ENCODE measurements at regions not wholly inside any gene's neighbourhood (a gene's known extent, or its start where the extent isn't known, plus 50 kb on each side); places are given as distances from the start of the nearest gene placed in this dataset.
"Not testable (repeated sequence)": the region's sequence is repeated elsewhere in the genome, so short reads cannot be mapped to it uniquely, and the experiment has no call there.

GRCh38 chr21:27320868-27321267 is 354.0 kb upstream of the ADAMTS5 start:
- no peak for TF ChIP-seq CTCF (IDR thresholded peaks at IDR 0.05; ENCODE audit: unreplicated experiment)
- no TSS peak for BruUV-seq (replicated peaks)
- ChIA-PET CTCF (no interaction called here), POLR2A (no interaction called here)
- Mint-ChIP-seq H3K9me3 (ENCODE audit: unreplicated experiment) (no peaks in the 10 kb centered on the region), H3K27ac (ENCODE audit: low read depth, unreplicated experiment) (no peak overlapping the region), H3K36me3 (ENCODE audit: insufficient read depth, unreplicated experiment) (no peaks in the 10 kb centered on the region), H3K27me3 (ENCODE audit: insufficient read depth, unreplicated experiment) (no peaks in the 10 kb centered on the region), H3K4me3 (ENCODE audit: unreplicated experiment) (no peak overlapping the region), H3K4me1 (ENCODE audit: insufficient read depth, unreplicated experiment) (no peaks in the 10 kb centered on the region)
- intact Hi-C loops (cut with micrococcal nuclease), result no loop called here
- no peak for DNase-seq (ENCODE audit: unreplicated experiment)

GRCh38 chr21:27317601-27318000 is 350.7 kb upstream of the ADAMTS5 start:
- H3K4me1 Mint-ChIP-seq (ENCODE audit: insufficient read depth, unreplicated experiment); H3K27me3 Mint-ChIP-seq (ENCODE audit: insufficient read depth, unreplicated experiment); H3K27ac Mint-ChIP-seq (ENCODE audit: low read depth, unreplicated experiment); H3K36me3 Mint-ChIP-seq (ENCODE audit: insufficient read depth, unreplicated experiment); DNase-seq (ENCODE audit: unreplicated experiment); intact Hi-C loops (cut with micrococcal nuclease); BruUV-seq (replicated peaks); H3K4me3 Mint-ChIP-seq (ENCODE audit: unreplicated experiment); H3K9me3 Mint-ChIP-seq (ENCODE audit: unreplicated experiment); POLR2A ChIA-PET; CTCF ChIA-PET: not testable (repeated sequence)

- DNase-seq (ENCODE audit: unreplicated experiment), result no peak
- Mint-ChIP-seq H3K36me3 (ENCODE audit: insufficient read depth, unreplicated experiment) (peaks cover 6% of the 10 kb centered on the region), H3K4me1 (ENCODE audit: insufficient read depth, unreplicated experiment) (no peaks in the 10 kb centered on the region), H3K4me3 (ENCODE audit: unreplicated experiment) (no peak overlapping the region), H3K9me3 (ENCODE audit: unreplicated experiment) (no peaks in the 10 kb centered on the region), H3K27ac (ENCODE audit: low read depth, unreplicated experiment) (no peak overlapping the region), H3K27me3 (ENCODE audit: insufficient read depth, unreplicated experiment) (no peaks in the 10 kb centered on the region)
- intact Hi-C loops (cut with micrococcal nuclease), result no loop called here
- TF ChIP-seq CTCF (IDR thresholded peaks at IDR 0.05; ENCODE audit: unreplicated experiment), result no peak
- ChIA-PET CTCF (no interaction called here), POLR2A (no interaction called here)
- BruUV-seq (replicated peaks), result no TSS peak
Measured at GRCh38 chr21:27315373-27315772, 348.5 kb upstream of the ADAMTS5 start.

- H3K36me3 Mint-ChIP-seq (ENCODE audit: insufficient read depth, unreplicated experiment), result peaks cover 6% of the 10 kb centered on the region
- H3K4me3 Mint-ChIP-seq (ENCODE audit: unreplicated experiment), result no peak overlapping the region
- intact Hi-C loops (cut with micrococcal nuclease), result no loop called here
- DNase-seq (ENCODE audit: unreplicated experiment), result no peak
- no peak overlapping the region for H3K27ac Mint-ChIP-seq (ENCODE audit: low read depth, unreplicated experiment)
- TF ChIP-seq CTCF (IDR thresholded peaks at IDR 0.05; ENCODE audit: unreplicated experiment), result no peak
- no TSS peak for BruUV-seq (replicated peaks)
- H3K27me3 Mint-ChIP-seq (ENCODE audit: insufficient read depth, unreplicated experiment), result no peaks in the 10 kb centered on the region
- no peaks in the 10 kb centered on the region for H3K4me1 Mint-ChIP-seq (ENCODE audit: insufficient read depth, unreplicated experiment)
- ChIA-PET CTCF (interaction anchor here (0.6 kb wide), 2 partner anchors 157 to 405 kb away, joined by 3 read pairs; no protein-coding TSS in a partner anchor), POLR2A (no interaction called here)
- no peaks in the 10 kb centered on the region for H3K9me3 Mint-ChIP-seq (ENCODE audit: unreplicated experiment)
Measured at GRCh38 chr21:27314131-27314530, 347.2 kb upstream of the ADAMTS5 start.

All from MCF 10A (cell line).